Breast epithelium (tissue), 4 donors: ENCODE measurements at regions not wholly inside any gene's neighbourhood (a gene's known extent, or its start where the extent isn't known, plus 50 kb on each side); places are given as distances from the start of the nearest gene placed in this dataset.

Experiments
- DNase-seq, 2 donors: peaks; one replicate each; pipeline ENCODE4 v3.0.0-alpha.2; 2019; ENCODE audit warnings: low spot score in 2 of 2
- H3K27ac ChIP-seq, 2 donors: fragments of 200-600 bp; sonication (generic) in 1 of 2; one replicate each; pipeline ENCODE4 v1.5.1; 2016 to 2019; ENCODE audit warnings: mild to moderate bottlenecking in 1 of 2
- H3K27me3 ChIP-seq, 2 donors: fragments of 200-600 bp; sonication (generic) in 1 of 2; one replicate each; pipeline versions ENCODE4 v1.5.1 to v1.6.0; 2017 to 2019; ENCODE audit warnings: control low read depth in 1 of 2, mild to moderate bottlenecking in 1 of 2
- H3K36me3 ChIP-seq: fragments of 200-600 bp; one replicate; pipeline ENCODE4 v1.5.1; 2019
- H3K4me1 ChIP-seq, 2 donors: fragments of 200-600 bp; sonication (generic); one replicate each; pipeline ENCODE4 v1.5.1; 2016 to 2019; ENCODE audit warnings: control low read depth in 1 of 2
- H3K4me3 ChIP-seq, 3 donors: fragments of 200-600 bp; sonication (generic); 1 replicate in 2 of 3; 2 replicates in 1 of 3; pipeline ENCODE4 v1.5.1; 2016 to 2019; ENCODE audit warnings: mild to moderate bottlenecking in 3 of 3, moderate library complexity in 2 of 3
- H3K9me3 ChIP-seq, 2 donors: fragments of 200-600 bp; sonication (generic) in 1 of 2; one replicate each; pipeline ENCODE4 v1.5.1; 2016 to 2019; ENCODE audit warnings: control low read depth in 1 of 2
- CTCF ChIP-seq, 3 donors: fragments of 450-650 bp; IDR thresholded peaks; one replicate each; pipeline ENCODE4 v1.5.1; 2016 to 2017; ENCODE audit warnings: antibody characterized with exemption in 3 of 3, mild to moderate bottlenecking in 3 of 3, moderate library complexity in 3 of 3
- POLR2A ChIP-seq: fragments of 450-650 bp; IDR thresholded peaks from one replicate; pipeline ENCODE4 v1.6.1; 2016; ENCODE audit warnings: antibody characterized with exemption, mild to moderate bottlenecking, moderate library complexity
- POLR2AphosphoS5 ChIP-seq, 3 donors: sonication (generic); formaldehyde crosslinking; IDR thresholded peaks; one replicate each; pipeline ENCODE4 v1.6.1; 2017; ENCODE audit warnings: antibody characterized with exemption in 3 of 3
- intact Hi-C: fragments of 100-400 bp; cut with DNase I; formaldehyde crosslinking; loops from one replicate; pipeline ENCODE4 v1.15.1; 2023; ENCODE audit warnings: low total_unique reads

DNA sequence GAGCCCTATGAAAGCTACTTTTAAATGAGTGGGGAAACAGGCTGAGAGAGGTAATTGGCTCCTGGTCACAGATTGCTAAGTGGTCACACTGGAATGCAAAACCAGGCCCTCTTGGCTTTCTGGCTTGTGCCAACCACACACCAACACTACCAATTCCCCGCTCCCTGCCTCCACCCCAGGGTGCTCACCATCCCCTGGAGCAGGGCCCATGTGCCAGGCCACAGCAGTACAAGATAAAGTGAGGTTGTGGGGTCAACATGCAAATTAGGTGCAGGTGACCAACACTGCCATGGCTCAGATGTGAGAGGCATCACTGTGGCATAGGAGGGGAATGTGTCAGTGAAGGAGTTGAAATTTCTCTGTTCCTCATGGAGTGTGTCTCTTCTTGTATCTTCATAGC lies 312.5 kb downstream of the MYCN start:
- Histone ChIP-seq H3K36me3 (no peaks in the 10 kb centered on the region), H3K9me3 (no peaks in the 10 kb centered on the region), H3K27me3 (peaks cover 0 to 21% of the 10 kb centered on the region in 2 donors), H3K4me1 (no peaks in the 10 kb centered on the region), H3K4me3 (no peak overlapping the region), H3K27ac (no peak overlapping the region)
- no peak for TF ChIP-seq POLR2A
- TF ChIP-seq POLR2AphosphoS5 (IDR thresholded peaks at IDR 0.05) = no peak
- TF ChIP-seq CTCF (IDR thresholded peaks at IDR 0.05) = no peak
- intact Hi-C loops = no loop called here
- no peak for DNase-seq

GRCh38 chr2:16252251-16252650 lies 311.9 kb downstream of the MYCN start:
- no peak overlapping the region for H3K27ac ChIP-seq
- intact Hi-C loops = no loop called here
- H3K36me3 ChIP-seq = no peaks in the 10 kb centered on the region
- TF ChIP-seq POLR2AphosphoS5 (IDR thresholded peaks at IDR 0.05) (no peak), CTCF (IDR thresholded peaks at IDR 0.05) (no peak), POLR2A (no peak)
- no peak for DNase-seq
- no peak overlapping the region for H3K4me3 ChIP-seq
- no peaks in the 10 kb centered on the region for H3K4me1 ChIP-seq
- peaks cover 0 to 21% of the 10 kb centered on the region in 2 donors for H3K27me3 ChIP-seq
- no peaks in the 10 kb centered on the region for H3K9me3 ChIP-seq

DNA sequence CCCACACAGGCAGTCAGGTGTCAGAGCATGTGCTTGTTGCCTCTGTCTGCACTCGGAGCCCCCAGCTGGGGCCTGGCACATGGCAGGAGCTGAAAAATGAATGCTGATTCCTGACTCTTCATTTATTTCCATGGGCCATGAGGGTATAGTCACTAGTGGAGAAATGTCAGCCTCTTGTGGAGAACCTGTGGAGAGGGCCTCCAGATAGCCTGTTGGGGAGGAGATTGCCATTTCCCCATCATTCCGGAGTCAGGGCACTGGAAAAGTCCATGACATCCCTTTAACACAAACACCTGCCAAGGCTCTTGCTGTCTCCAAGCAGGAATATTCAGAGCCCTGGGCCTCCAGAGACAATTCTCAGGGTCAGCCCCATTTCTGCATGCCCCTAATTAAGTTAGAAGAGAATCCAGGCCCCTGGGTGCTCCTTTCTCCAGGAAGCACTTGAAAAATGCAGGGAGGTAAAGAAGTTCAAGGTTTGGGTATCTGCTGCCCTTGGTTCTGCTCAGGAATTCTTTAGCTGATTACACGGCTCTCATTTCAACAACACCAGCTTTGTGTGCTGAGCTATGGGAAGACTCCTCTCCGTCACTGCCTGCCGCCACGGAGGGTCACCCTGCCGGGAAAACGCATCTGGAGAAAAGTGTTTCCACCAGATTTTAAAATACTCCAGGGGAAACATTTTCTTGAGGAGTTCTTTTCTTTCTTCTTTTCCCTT lies 311.3 kb downstream of the MYCN start:
- TF ChIP-seq POLR2A (no peak), POLR2AphosphoS5 (IDR thresholded peaks at IDR 0.05) (no peak), CTCF (IDR thresholded peaks at IDR 0.05) (no peak)
- Histone ChIP-seq H3K4me1 (no peaks in the 10 kb centered on the region), H3K27me3 (peaks cover 0 to 24% of the 10 kb centered on the region in 2 donors), H3K4me3 (no peak overlapping the region), H3K9me3 (no peaks in the 10 kb centered on the region), H3K36me3 (no peaks in the 10 kb centered on the region), H3K27ac (no peak overlapping the region)
- no peak for DNase-seq
- intact Hi-C loops = no loop called here

DNA sequence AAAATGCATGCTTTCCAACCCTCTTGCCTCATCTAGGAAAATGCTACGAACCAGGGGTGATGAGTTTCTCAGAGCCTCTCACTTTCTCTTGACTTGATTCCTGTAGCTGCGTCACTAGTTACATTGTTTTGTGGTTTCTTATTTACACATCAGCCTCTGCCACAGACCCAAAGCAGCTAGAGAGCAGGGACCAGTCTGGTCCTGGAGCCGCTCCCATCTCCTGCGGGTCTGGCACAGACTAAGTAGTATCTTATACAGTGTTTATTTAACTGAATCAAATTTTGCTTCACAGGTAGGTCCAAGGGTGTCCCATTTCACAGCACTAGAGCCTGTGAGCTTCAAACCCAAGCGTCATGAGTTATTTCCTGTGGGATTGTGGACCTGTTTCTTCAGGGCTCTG lies 310.5 kb downstream of the MYCN start:
- Histone ChIP-seq H3K36me3 (no peaks in the 10 kb centered on the region), H3K27ac (no peak overlapping the region), H3K4me1 (no peaks in the 10 kb centered on the region), H3K9me3 (no peaks in the 10 kb centered on the region), H3K4me3 (no peak overlapping the region), H3K27me3 (peaks cover 0 to 29% of the 10 kb centered on the region in 2 donors)
- no peak for TF ChIP-seq CTCF (IDR thresholded peaks at IDR 0.05)
- TF ChIP-seq POLR2AphosphoS5 (IDR thresholded peaks at IDR 0.05) = no peak
- no peak for TF ChIP-seq POLR2A
- DNase-seq = no peak
- intact Hi-C loops = no loop called here

GRCh38 chr2:16250466-16250865 lies 310.1 kb downstream of the MYCN start:
- Histone ChIP-seq H3K4me1 (no peaks in the 10 kb centered on the region), H3K36me3 (no peaks in the 10 kb centered on the region), H3K27me3 (peaks cover 0 to 33% of the 10 kb centered on the region in 2 donors), H3K27ac (no peak overlapping the region), H3K4me3 (no peak overlapping the region), H3K9me3 (no peaks in the 10 kb centered on the region)
- intact Hi-C loops = no loop called here
- no peak for DNase-seq
- TF ChIP-seq CTCF (IDR thresholded peaks at IDR 0.05) (no peak), POLR2AphosphoS5 (IDR thresholded peaks at IDR 0.05) (no peak), POLR2A (no peak)
